IPS-20b (cell line): ENCODE measurements at regions not wholly inside any gene's neighbourhood (a gene's known extent, or its start where the extent isn't known, plus 50 kb on each side); places are given as distances from the start of the nearest gene placed in this dataset.

Experiments
- H3K27ac ChIP-seq: one replicate; pipeline ENCODE4 v1.5.1; 2013; ENCODE audit warnings: low read length
- H3K27me3 ChIP-seq: 2 replicates; pipeline ENCODE4 v1.6.1; 2013; ENCODE audit warnings: mild to moderate bottlenecking, low read length, inconsistent platforms; ENCODE audit not compliant: insufficient read depth
- H3K36me3 ChIP-seq: 2 replicates; pipeline ENCODE4 v1.6.1; 2013; ENCODE audit warnings: low read depth, mild to moderate bottlenecking, inconsistent platforms, low read length, moderate library complexity; ENCODE audit not compliant: insufficient read depth
- H3K4me1 ChIP-seq: 2 replicates; pipeline ENCODE4 v1.6.1; 2013; ENCODE audit warnings: mild to moderate bottlenecking, control low read depth, inconsistent platforms, low read length, moderate library complexity; ENCODE audit not compliant: insufficient read depth
- H3K4me3 ChIP-seq: 2 replicates; pipeline ENCODE4 v1.5.1; 2013; ENCODE audit warnings: mild to moderate bottlenecking, low read length, inconsistent platforms
- H3K9ac ChIP-seq: 2 replicates; pipeline ENCODE4 v1.6.1; 2013; ENCODE audit warnings: low read depth, mild to moderate bottlenecking, inconsistent platforms, low read length, moderate library complexity
- H3K9me3 ChIP-seq: 2 replicates; pipeline ENCODE4 v1.6.1; 2013; ENCODE audit warnings: mild to moderate bottlenecking, low read depth, low read length, inconsistent platforms; ENCODE audit not compliant: insufficient read depth

GRCh38 chr1:201773764-201774163 lies 55.2 kb upstream of the IPO9 start:
- Histone ChIP-seq H3K36me3 (no peaks in the 10 kb centered on the region), H3K9me3 (peaks cover 3% of the 10 kb centered on the region; the same call in 1 of the 2 replicates), H3K4me3 (no peak overlapping the region), H3K27me3 (no peaks in the 10 kb centered on the region), H3K27ac (no peak overlapping the region), H3K9ac (no peak overlapping the region), H3K4me1 (no peaks in the 10 kb centered on the region)

- H3K27ac ChIP-seq = no peak overlapping the region
- H3K9ac ChIP-seq = no peak overlapping the region
- no peaks in the 10 kb centered on the region for H3K27me3 ChIP-seq
- peaks cover 3% of the 10 kb centered on the region; the same call in 1 of the 2 replicates for H3K9me3 ChIP-seq
- H3K4me3 ChIP-seq = no peak overlapping the region
- no peaks in the 10 kb centered on the region for H3K4me1 ChIP-seq
- H3K36me3 ChIP-seq = no peaks in the 10 kb centered on the region
These were observed 54.6 kb upstream of the IPO9 start for GRCh38 chr1:201774224-201774982.

- no peaks in the 10 kb centered on the region for H3K27me3 ChIP-seq
These were observed 54.0 kb upstream of the IPO9 start for GRCh38 chr1:201774983-201775344.

GRCh38 chr1:201775380-201775779 lies 53.6 kb upstream of the IPO9 start:
- H3K4me3 ChIP-seq = no peak overlapping the region
- no peaks in the 10 kb centered on the region for H3K4me1 ChIP-seq
- no peak overlapping the region for H3K9ac ChIP-seq
- H3K9me3 ChIP-seq = peaks cover 3% of the 10 kb centered on the region; the same call in 1 of the 2 replicates
- H3K36me3 ChIP-seq = peaks cover 3% of the 10 kb centered on the region; the same call in 1 of the 2 replicates
- no peaks in the 10 kb centered on the region for H3K27me3 ChIP-seq
- H3K27ac ChIP-seq = no peak overlapping the region

More at GRCh38 chr1:201774983-201775344, 54.0 kb upstream of the IPO9 start:
- H3K36me3 ChIP-seq = no peaks in the 10 kb centered on the region
- H3K9me3 ChIP-seq = peaks cover 3% of the 10 kb centered on the region; the same call in 1 of the 2 replicates
- no peaks in the 10 kb centered on the region for H3K4me1 ChIP-seq
- H3K4me3 ChIP-seq = no peak overlapping the region
- H3K27ac ChIP-seq = no peak overlapping the region
- H3K9ac ChIP-seq = no peak overlapping the region

- Histone ChIP-seq H3K36me3 (peaks cover 34% of the 10 kb centered on the region), H3K4me1 (no peaks in the 10 kb centered on the region), H3K27ac (no peak overlapping the region), H3K4me3 (no peak overlapping the region), H3K27me3 (no peaks in the 10 kb centered on the region), H3K9ac (no peak overlapping the region), H3K9me3 (no peaks in the 10 kb centered on the region)
These were observed 50.5 kb upstream of the IPO9 start for GRCh38 chr1:201778279-201779065.
